Uterus (tissue), 2 donors: ENCODE measurements at regions not wholly inside any gene's neighbourhood (a gene's known extent, or its start where the extent isn't known, plus 50 kb on each side); places are given as distances from the start of the nearest gene placed in this dataset.

Experiments
- CTCF ChIP-seq, 4 experiments: fragments of 200-600 bp in 2 of 4; fragments of 450-650 bp in 2 of 4; sonication (generic) in 2 of 4; IDR thresholded peaks; one replicate each; pipeline ENCODE4 v1.5.1; 2016 to 2019; ENCODE audit warnings: antibody characterized with exemption in 4 of 4, mild to moderate bottlenecking in 2 of 4, moderate library complexity in 1 of 4
- POLR2A ChIP-seq, 2 donors: fragments of 450-650 bp; IDR thresholded peaks; one replicate each; pipeline ENCODE4 v1.6.1; 2016; ENCODE audit warnings: antibody characterized with exemption in 2 of 2, mild to moderate bottlenecking in 1 of 2, moderate library complexity in 1 of 2

- TF ChIP-seq CTCF (IDR thresholded peaks at IDR 0.05) (no peak), POLR2A (IDR thresholded peaks at IDR 0.05) (no peak)
These were observed 720.2 kb upstream of the FZD8 start for GRCh38 chr10:36362257-36362656.
